Liver (tissue), 7 donors: ENCODE measurements at regions not wholly inside any gene's neighbourhood (a gene's known extent, or its start where the extent isn't known, plus 50 kb on each side); places are given as distances from the start of the nearest gene placed in this dataset.

ENCODE experiments used
- DNase-seq: peaks from one replicate; pipeline ENCODE4 v3.0.0-alpha.2; 2017; ENCODE audit warnings: low spot score
- H3K27ac ChIP-seq, 2 donors: one replicate each; pipeline ENCODE4 v1.7.0; 2013; ENCODE audit warnings: inconsistent platforms in 2 of 2, low read length in 2 of 2, control low read depth in 1 of 2, low read depth in 1 of 2, mild to moderate bottlenecking in 1 of 2
- H3K27me3 ChIP-seq, 4 donors: one replicate each; pipeline versions ENCODE4 v1.6.1 to v1.7.0; 2013; ENCODE audit warnings: low read length in 3 of 4, inconsistent platforms in 1 of 4, mild to moderate bottlenecking in 1 of 4, moderate library complexity in 1 of 4; ENCODE audit not compliant: control insufficient read depth in 4 of 4, insufficient read depth in 4 of 4
- H3K36me3 ChIP-seq, 4 donors: one replicate each; pipeline versions ENCODE4 v1.6.1 to v1.7.0; 2013; ENCODE audit warnings: low read length in 3 of 4, mild to moderate bottlenecking in 3 of 4, low read depth in 1 of 4, moderate library complexity in 1 of 4; ENCODE audit not compliant: control insufficient read depth in 4 of 4, insufficient read depth in 3 of 4
- H3K4me1 ChIP-seq, 4 donors: one replicate each; pipeline versions ENCODE4 v1.6.1 to v1.7.0; 2013; ENCODE audit warnings: low read length in 3 of 4, mild to moderate bottlenecking in 3 of 4, moderate library complexity in 1 of 4; ENCODE audit not compliant: control insufficient read depth in 4 of 4, insufficient read depth in 4 of 4
- H3K4me3 ChIP-seq, 3 donors: one replicate each; pipeline versions ENCODE4 v1.6.1 to v1.7.0; 2013; ENCODE audit warnings: low read length in 3 of 3, control low read depth in 1 of 3, low read depth in 1 of 3, mild to moderate bottlenecking in 1 of 3
- H3K9ac ChIP-seq, 2 donors: one replicate each; pipeline ENCODE4 v1.7.0; 2013; ENCODE audit warnings: low read length in 2 of 2, mild to moderate bottlenecking in 2 of 2, moderate library complexity in 2 of 2, control low read depth in 1 of 2, low read depth in 1 of 2
- H3K9me3 ChIP-seq, 4 donors: one replicate each; pipeline versions ENCODE4 v1.6.1 to v1.7.0; 2013; ENCODE audit warnings: low read length in 3 of 4; ENCODE audit not compliant: control insufficient read depth in 4 of 4
- ATF3 ChIP-seq: IDR thresholded peaks from 2 replicates; pipeline ENCODE4 v1.6.1; 2016; ENCODE audit warnings: antibody characterized with exemption
- EGR1 ChIP-seq, 2 donors: IDR thresholded peaks; 2 replicates each; pipeline ENCODE4 v1.6.1; 2016 to 2018; ENCODE audit warnings: antibody characterized with exemption in 2 of 2, low read depth in 2 of 2
- FOXA1 ChIP-seq: IDR thresholded peaks from 2 replicates; pipeline ENCODE4 v1.6.1; 2016; ENCODE audit warnings: antibody characterized with exemption
- FOXA2 ChIP-seq: IDR thresholded peaks from 2 replicates; pipeline ENCODE4 v1.6.1; 2016; ENCODE audit warnings: antibody characterized with exemption
- GABPA ChIP-seq, 2 donors: IDR thresholded peaks in 1 of 2; conservative IDR thresholded peaks in 1 of 2; 2 replicates each; pipeline ENCODE4 v1.6.1; 2016; ENCODE audit warnings: antibody characterized with exemption in 2 of 2, mild to moderate bottlenecking in 1 of 2, moderate library complexity in 1 of 2
- JUND ChIP-seq, 2 donors: IDR thresholded peaks; 2 replicates each; pipeline ENCODE4 v1.6.1; 2016; ENCODE audit warnings: antibody characterized with exemption in 2 of 2
- NR2F2 ChIP-seq: IDR thresholded peaks from 2 replicates; pipeline ENCODE4 v1.6.1; 2016; ENCODE audit warnings: antibody characterized with exemption
- RAD21 ChIP-seq, 2 donors: IDR thresholded peaks; 2 replicates each; pipeline ENCODE4 v1.6.1; 2016; ENCODE audit warnings: antibody characterized with exemption in 2 of 2, mild to moderate bottlenecking in 2 of 2
- RXRA ChIP-seq, 2 donors: IDR thresholded peaks; 2 replicates each; pipeline ENCODE4 v1.6.1; 2017 to 2018; ENCODE audit warnings: antibody characterized with exemption in 2 of 2, mild to moderate bottlenecking in 1 of 2
- SP1 ChIP-seq: IDR thresholded peaks from 2 replicates; pipeline ENCODE4 v1.6.1; 2018; ENCODE audit warnings: antibody characterized with exemption, mild to moderate bottlenecking
- YY1 ChIP-seq: IDR thresholded peaks from 2 replicates; pipeline ENCODE4 v1.6.1; 2016; ENCODE audit warnings: antibody characterized with exemption, mild to moderate bottlenecking
- ZBTB33 ChIP-seq: IDR thresholded peaks from 2 replicates; pipeline ENCODE4 v1.6.1; 2016; ENCODE audit warnings: antibody characterized with exemption
- WGBS: extraction: QIAGEN DNeasy Blood & Tissue Kit; methylation state at CpG from one replicate; pipeline ENCODE4 v1.1.7; 2013; 5-methylcytosine and 5-hydroxymethylcytosine counted together
- TF ChIP-seq, protein P1 (sequence below): IDR thresholded peaks from 2 replicates; pipeline ENCODE4 v1.6.1; 2016; ENCODE audit warnings: antibody characterized with exemption
- donor health status: healthy.
- donor health status: healthy.
- donor health status: healthy.
- donor health status: healthy.

DNA sequence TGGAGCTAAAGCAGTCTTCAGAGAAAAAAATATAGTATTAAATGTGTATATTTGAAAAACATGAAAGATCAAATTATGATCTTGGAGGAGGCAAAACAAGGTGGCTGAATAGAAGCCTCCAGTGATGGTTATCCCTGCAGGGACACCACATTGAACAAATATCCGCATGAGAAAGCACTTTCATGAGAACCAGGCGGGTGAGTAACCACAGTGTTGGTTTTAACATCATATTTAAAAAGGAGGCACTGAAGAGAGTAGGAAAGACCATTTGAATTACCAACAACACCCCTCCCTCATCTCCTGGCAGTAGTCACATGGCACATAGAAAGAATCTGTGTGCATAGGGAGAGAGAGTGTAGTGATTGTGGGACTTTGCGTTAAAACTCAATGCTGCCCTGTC lies 759.6 kb upstream of the NRXN1 start:
- H3K27ac ChIP-seq: no peak overlapping the region
- H3K27me3 ChIP-seq: no peaks in the 10 kb centered on the region
- DNase-seq: no peak
- no peak overlapping the region for H3K9ac ChIP-seq
- TF ChIP-seq SP1: no peak
- no peak for TF ChIP-seq ATF3
- TF ChIP-seq, protein P1, sequence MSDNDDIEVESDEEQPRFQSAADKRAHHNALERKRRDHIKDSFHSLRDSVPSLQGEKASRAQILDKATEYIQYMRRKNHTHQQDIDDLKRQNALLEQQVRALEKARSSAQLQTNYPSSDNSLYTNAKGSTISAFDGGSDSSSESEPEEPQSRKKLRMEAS: no peak
- TF ChIP-seq NR2F2: no peak
- TF ChIP-seq RXRA (IDR thresholded peaks at IDR 0.05): no peak
- TF ChIP-seq FOXA2: no peak
- no peak for TF ChIP-seq JUND (IDR thresholded peaks at IDR 0.05)
- no peaks in the 10 kb centered on the region for H3K4me1 ChIP-seq
- WGBS: 91% methylated on average over 3 of the region's 3 CpGs
- H3K36me3 ChIP-seq: no peaks in the 10 kb centered on the region
- H3K4me3 ChIP-seq: no peak overlapping the region
- no peaks in the 10 kb centered on the region for H3K9me3 ChIP-seq

DNA sequence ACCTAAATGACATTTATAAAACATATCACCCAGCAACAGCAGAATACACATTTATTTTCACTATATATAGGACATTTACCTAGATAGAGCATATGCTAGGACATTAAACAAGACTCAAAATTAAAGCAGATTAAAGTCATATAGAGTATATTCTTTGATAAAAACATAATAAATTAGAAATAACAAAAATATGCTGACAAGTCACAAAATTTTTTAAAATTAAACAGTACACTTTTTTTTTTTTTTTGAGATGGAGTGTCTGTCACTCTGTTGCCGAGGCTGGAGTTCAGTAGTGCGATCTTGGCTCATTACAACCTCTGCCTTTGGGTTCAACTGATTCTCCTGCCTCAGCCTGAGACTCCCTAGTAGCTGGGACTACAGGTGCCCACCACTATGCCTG lies 758.9 kb upstream of the NRXN1 start:
- 88% methylated on average over 2 of the region's 2 CpGs for WGBS
- no peak overlapping the region for H3K4me3 ChIP-seq
- TF ChIP-seq SP1: no peak
- H3K9ac ChIP-seq: no peak overlapping the region
- DNase-seq: no peak
- H3K36me3 ChIP-seq: no peaks in the 10 kb centered on the region
- no peak overlapping the region for H3K27ac ChIP-seq
- no peaks in the 10 kb centered on the region for H3K4me1 ChIP-seq
- H3K9me3 ChIP-seq: no peaks in the 10 kb centered on the region
- no peaks in the 10 kb centered on the region for H3K27me3 ChIP-seq

GRCh38 chr2:51789918-51790317 lies 758.0 kb upstream of the NRXN1 start:
- Histone ChIP-seq H3K4me3 (no peak overlapping the region), H3K27me3 (no peaks in the 10 kb centered on the region), H3K36me3 (no peaks in the 10 kb centered on the region), H3K9ac (no peak overlapping the region), H3K27ac (no peak overlapping the region), H3K9me3 (no peaks in the 10 kb centered on the region), H3K4me1 (no peaks in the 10 kb centered on the region)
- WGBS: 79% methylated on average over 2 of the region's 2 CpGs
- DNase-seq: no peak
- TF ChIP-seq ATF3 (no peak), SP1 (no peak), ZBTB33 (no peak), JUND (IDR thresholded peaks at IDR 0.05) (no peak), RAD21 (IDR thresholded peaks at IDR 0.05) (no peak)

DNA sequence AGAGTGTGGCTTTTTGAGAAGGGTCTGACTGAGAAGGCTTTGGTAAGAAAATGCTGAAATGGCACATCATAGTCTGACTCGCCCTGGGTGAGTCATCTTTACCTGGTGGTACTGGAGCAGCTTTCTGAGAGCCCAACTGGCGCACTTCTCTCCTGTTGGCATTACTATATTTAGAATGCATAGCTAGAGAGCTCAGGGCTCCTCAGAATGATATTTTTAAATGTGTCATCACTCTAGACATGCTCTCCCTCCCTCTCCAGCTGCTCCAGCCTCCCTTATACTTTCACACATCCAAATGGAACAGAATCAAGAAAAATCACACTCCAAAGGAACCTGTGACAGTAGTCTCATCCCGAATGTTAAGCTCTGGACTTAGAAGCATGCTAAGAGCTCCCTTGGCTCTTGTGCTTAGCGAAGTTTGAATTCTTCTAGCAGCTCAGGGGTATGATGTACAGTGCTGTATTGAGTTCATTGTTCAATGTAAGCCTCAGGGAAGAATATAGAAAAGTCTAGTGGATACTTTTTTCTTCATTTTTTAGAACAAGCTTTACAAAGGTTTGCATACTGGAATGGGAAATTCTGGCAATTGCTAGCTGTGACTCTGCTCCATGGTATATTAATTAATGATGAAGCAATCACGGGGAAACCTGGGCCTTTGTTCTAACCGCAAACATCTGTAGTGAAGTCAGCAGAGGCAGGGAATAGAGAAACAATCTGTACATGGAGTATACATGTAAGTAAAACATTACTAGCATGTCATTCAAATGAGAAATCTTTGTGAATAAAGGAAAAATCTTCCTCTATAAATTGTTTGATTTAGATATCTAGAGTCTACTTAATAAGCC lies 751.2 kb upstream of the NRXN1 start:
- Histone ChIP-seq H3K27me3 (no peaks in the 10 kb centered on the region), H3K4me3 (no peak overlapping the region), H3K27ac (no peak overlapping the region), H3K4me1 (no peaks in the 10 kb centered on the region), H3K36me3 (no peaks in the 10 kb centered on the region), H3K9me3 (no peaks in the 10 kb centered on the region), H3K9ac (no peak overlapping the region)
- no peak for DNase-seq
- WGBS: 82% methylated on average over 6 of the region's 6 CpGs
- no peak for TF ChIP-seq GABPA (IDR thresholded peaks at IDR 0.05 in 1 of 2, conservative IDR thresholded peaks at IDR 0.05 in 1 of 2)
- TF ChIP-seq RAD21 (IDR thresholded peaks at IDR 0.05): no peak
- no peak for TF ChIP-seq NR2F2
- TF ChIP-seq YY1: no peak
- TF ChIP-seq ATF3: no peak
- no peak for TF ChIP-seq FOXA1
- TF ChIP-seq EGR1 (IDR thresholded peaks at IDR 0.05; ENCODE audit: low read depth in 2 of 2): no peak
- TF ChIP-seq JUND (IDR thresholded peaks at IDR 0.05): no peak
- TF ChIP-seq, protein P1: no peak
